CD4-positive, alpha-beta memory T cell (primary cell): ENCODE measurements at regions not wholly inside any gene's neighbourhood (a gene's known extent, or its start where the extent isn't known, plus 50 kb on each side); places are given as distances from the start of the nearest gene placed in this dataset.

ENCODE experiments used
- CTCF ChIA-PET: fragments of 350-600 bp; sonication (Branson Sonifier 250); formaldehyde crosslinking; loops from one replicate; lab custom pipeline; 2021; ENCODE audit warnings: inconsistent platforms; ENCODE audit not compliant: partially characterized antibody; lab: Charles Lee
- POLR2A ChIA-PET: fragments of 350-600 bp; sonication (Branson Sonifier 250); formaldehyde crosslinking; loops from one replicate; lab custom pipeline; 2021; ENCODE audit not compliant: partially characterized antibody; lab: Charles Lee
- DNase-seq, 5 donors: peaks; one replicate each; pipeline versions ENCODE4 v3.0.0 to v3.0.0-alpha.2; 2020 to 2022; ENCODE audit warnings: mixed read lengths in 1 of 5
- H3K27ac ChIP-seq: one replicate; pipeline ENCODE4 v1.7.0; 2013; ENCODE audit warnings: low read depth, low read length
- H3K27me3 ChIP-seq: 2 replicates; pipeline ENCODE4 v1.7.0; 2013; ENCODE audit warnings: mild to moderate bottlenecking, low read length, moderate library complexity; ENCODE audit not compliant: insufficient read depth
- H3K36me3 ChIP-seq: 2 replicates; pipeline ENCODE4 v1.7.0; 2013; ENCODE audit warnings: mild to moderate bottlenecking, low read length, moderate library complexity; ENCODE audit not compliant: insufficient read depth
- H3K4me1 ChIP-seq: 2 replicates; pipeline ENCODE4 v1.7.0; 2013; ENCODE audit warnings: mild to moderate bottlenecking, low read length, moderate library complexity; ENCODE audit not compliant: insufficient read depth
- H3K4me3 ChIP-seq, 2 donors: one replicate each; pipeline ENCODE4 v1.7.0; 2013; ENCODE audit warnings: low read length in 2 of 2, mild to moderate bottlenecking in 1 of 2
- H3K9me3 ChIP-seq, 2 donors: one replicate each; pipeline ENCODE4 v1.7.0; 2013; ENCODE audit warnings: low read length in 2 of 2, control low read depth in 1 of 2; ENCODE audit not compliant: control insufficient read depth in 1 of 2
- H3K27ac Mint-ChIP-seq, 7 donors: one replicate each; pipeline ENCODE4 v1.8.0; 2020 to 2021; ENCODE audit warnings: mixed read lengths in 7 of 7, mild to moderate bottlenecking in 6 of 7, inconsistent platforms in 3 of 7, moderate library complexity in 3 of 7
- H3K27me3 Mint-ChIP-seq, 2 donors: one replicate each; pipeline ENCODE4 v1.8.0; 2020 to 2021; ENCODE audit warnings: mixed read lengths in 2 of 2
- H3K36me3 Mint-ChIP-seq, 2 donors: one replicate each; pipeline ENCODE4 v1.8.0; 2020 to 2021; ENCODE audit warnings: mixed read lengths in 2 of 2, inconsistent platforms in 1 of 2, mild to moderate bottlenecking in 1 of 2
- H3K4me1 Mint-ChIP-seq, 4 donors: one replicate each; pipeline ENCODE4 v1.8.0; 2020 to 2021; ENCODE audit warnings: mixed read lengths in 4 of 4, mild to moderate bottlenecking in 1 of 4
- H3K4me3 Mint-ChIP-seq, 8 donors: one replicate each; pipeline ENCODE4 v1.8.0; 2020 to 2021; ENCODE audit warnings: mixed read lengths in 8 of 8, mild to moderate bottlenecking in 7 of 8, moderate library complexity in 6 of 8, inconsistent platforms in 3 of 8
- H3K9me3 Mint-ChIP-seq, 8 donors: one replicate each; pipeline ENCODE4 v1.8.0; 2020 to 2021; ENCODE audit warnings: mixed read lengths in 8 of 8, mild to moderate bottlenecking in 5 of 8, inconsistent platforms in 3 of 8, moderate library complexity in 1 of 8
- intact Hi-C: fragments of 100-400 bp; cut with micrococcal nuclease; formaldehyde crosslinking; loops from one replicate; pipeline ENCODE4 v1.15.1; 2023

- Histone ChIP-seq H3K36me3 (no peaks in the 10 kb centered on the region), H3K27me3 (no peaks in the 10 kb centered on the region), H3K4me1 (no peaks in the 10 kb centered on the region), H3K27ac (no peak overlapping the region), H3K9me3 (no peaks in the 10 kb centered on the region), H3K4me3 (no peak overlapping the region)
- H3K4me3 Mint-ChIP-seq, result no peak overlapping the region
- no peak for DNase-seq
- peaks cover 0 to 2% of the 10 kb centered on the region in 2 donors for H3K27me3 Mint-ChIP-seq
- intact Hi-C loops, result no loop called here
- ChIA-PET POLR2A (no interaction called here), CTCF (no interaction called here)
- no peaks in the 10 kb centered on the region for H3K4me1 Mint-ChIP-seq
- peaks cover under 1 to 16% (median 6%) of the 10 kb centered on the region in 8 donors for H3K9me3 Mint-ChIP-seq
- H3K36me3 Mint-ChIP-seq, result no peaks in the 10 kb centered on the region
- no peak overlapping the region for H3K27ac Mint-ChIP-seq
Observed at GRCh38 chr2:138210487-138210886, 246.2 kb downstream of the HNMT start.

- ChIA-PET POLR2A (no interaction called here), CTCF (no interaction called here)
- Histone ChIP-seq H3K4me3 (no peak overlapping the region), H3K9me3 (no peaks in the 10 kb centered on the region), H3K36me3 (no peaks in the 10 kb centered on the region), H3K27ac (no peak overlapping the region), H3K27me3 (no peaks in the 10 kb centered on the region), H3K4me1 (no peaks in the 10 kb centered on the region)
- peaks cover 0 to 13% (median 3%) of the 10 kb centered on the region in 8 donors for H3K9me3 Mint-ChIP-seq
- peaks cover 0 to 2% of the 10 kb centered on the region in 2 donors for H3K27me3 Mint-ChIP-seq
- no peak overlapping the region for H3K4me3 Mint-ChIP-seq
- no peak overlapping the region for H3K27ac Mint-ChIP-seq
- intact Hi-C loops, result no loop called here
- H3K36me3 Mint-ChIP-seq, result no peaks in the 10 kb centered on the region
- DNase-seq, result no peak
- no peaks in the 10 kb centered on the region for H3K4me1 Mint-ChIP-seq
Observed at GRCh38 chr2:138212434-138212833, 248.2 kb downstream of the HNMT start.

GRCh38 chr2:138213084-138213483 is 248.8 kb downstream of the HNMT start:
- H3K4me3 Mint-ChIP-seq, result no peak overlapping the region
- H3K9me3 Mint-ChIP-seq, result peaks cover 0 to 13% (median 3%) of the 10 kb centered on the region in 8 donors
- H3K4me3 ChIP-seq, result no peak overlapping the region
- ChIA-PET CTCF (no interaction called here), POLR2A (no interaction called here)
- peaks cover 0 to 2% of the 10 kb centered on the region in 2 donors for H3K27me3 Mint-ChIP-seq
- H3K36me3 ChIP-seq, result no peaks in the 10 kb centered on the region
- H3K36me3 Mint-ChIP-seq, result no peaks in the 10 kb centered on the region
- no peak overlapping the region for H3K27ac Mint-ChIP-seq
- DNase-seq, result no peak
- no peaks in the 10 kb centered on the region for H3K27me3 ChIP-seq
- intact Hi-C loops, result no loop called here
- H3K4me1 Mint-ChIP-seq, result no peaks in the 10 kb centered on the region
- H3K4me1 ChIP-seq, result no peaks in the 10 kb centered on the region
- no peak overlapping the region for H3K27ac ChIP-seq
- no peaks in the 10 kb centered on the region for H3K9me3 ChIP-seq

- H3K4me1 ChIP-seq, result no peaks in the 10 kb centered on the region
- H3K27ac Mint-ChIP-seq, result no peak overlapping the region
- no peak overlapping the region for H3K4me3 ChIP-seq
- DNase-seq, result no peak
- POLR2A ChIA-PET, result no interaction called here
- no peaks in the 10 kb centered on the region for H3K9me3 ChIP-seq
- intact Hi-C loops, result no loop called here
- H3K9me3 Mint-ChIP-seq, result peaks cover 0 to 13% (median 3%) of the 10 kb centered on the region in 8 donors
- no peaks in the 10 kb centered on the region for H3K36me3 Mint-ChIP-seq
- H3K27me3 ChIP-seq, result no peaks in the 10 kb centered on the region
- no peak overlapping the region for H3K27ac ChIP-seq
- CTCF ChIA-PET, result no interaction called here
- H3K36me3 ChIP-seq, result no peaks in the 10 kb centered on the region
- no peaks in the 10 kb centered on the region for H3K4me1 Mint-ChIP-seq
- peaks cover 0 to 2% of the 10 kb centered on the region in 2 donors for H3K27me3 Mint-ChIP-seq
- no peak overlapping the region for H3K4me3 Mint-ChIP-seq
Observed at GRCh38 chr2:138213624-138214023, 249.4 kb downstream of the HNMT start.

- Histone ChIP-seq H3K9me3 (no peaks in the 10 kb centered on the region), H3K4me3 (no peak overlapping the region), H3K27me3 (no peaks in the 10 kb centered on the region), H3K4me1 (no peaks in the 10 kb centered on the region), H3K27ac (no peak overlapping the region), H3K36me3 (no peaks in the 10 kb centered on the region)
- Mint-ChIP-seq H3K9me3 (peaks cover 0 to 11% (median 3%) of the 10 kb centered on the region in 8 donors), H3K4me1 (no peaks in the 10 kb centered on the region), H3K27me3 (peaks cover 0 to 2% of the 10 kb centered on the region in 2 donors), H3K36me3 (no peaks in the 10 kb centered on the region), H3K27ac (no peak overlapping the region), H3K4me3 (no peak overlapping the region)
- no peak for DNase-seq
- POLR2A ChIA-PET, result no interaction called here
- intact Hi-C loops, result no loop called here
- CTCF ChIA-PET, result no interaction called here
Observed at GRCh38 chr2:138215958-138216357, 251.7 kb downstream of the HNMT start.

GRCh38 chr2:138217975-138218374 is 253.7 kb downstream of the HNMT start:
- Histone ChIP-seq H3K4me1 (no peaks in the 10 kb centered on the region), H3K9me3 (no peaks in the 10 kb centered on the region), H3K27me3 (no peaks in the 10 kb centered on the region), H3K4me3 (no peak overlapping the region), H3K27ac (no peak overlapping the region), H3K36me3 (no peaks in the 10 kb centered on the region)
- POLR2A ChIA-PET, result no interaction called here
- CTCF ChIA-PET, result no interaction called here
- no peaks in the 10 kb centered on the region for H3K4me1 Mint-ChIP-seq
- H3K4me3 Mint-ChIP-seq, result no peak overlapping the region
- no peak overlapping the region for H3K27ac Mint-ChIP-seq
- no peaks in the 10 kb centered on the region for H3K36me3 Mint-ChIP-seq
- H3K9me3 Mint-ChIP-seq, result peaks cover 0 to 5% (median 4%) of the 10 kb centered on the region in 8 donors
- DNase-seq, result no peak
- intact Hi-C loops, result no loop called here
- H3K27me3 Mint-ChIP-seq, result no peaks in the 10 kb centered on the region

GRCh38 chr2:138218397-138218796 is 254.1 kb downstream of the HNMT start:
- no peak overlapping the region for H3K27ac Mint-ChIP-seq
- Histone ChIP-seq H3K4me1 (no peaks in the 10 kb centered on the region), H3K36me3 (no peaks in the 10 kb centered on the region), H3K27me3 (no peaks in the 10 kb centered on the region), H3K9me3 (no peaks in the 10 kb centered on the region), H3K27ac (no peak overlapping the region), H3K4me3 (no peak overlapping the region)
- no peaks in the 10 kb centered on the region for H3K36me3 Mint-ChIP-seq
- ChIA-PET CTCF (no interaction called here), POLR2A (no interaction called here)
- peaks cover 0 to 5% (median 2%) of the 10 kb centered on the region in 8 donors for H3K9me3 Mint-ChIP-seq
- intact Hi-C loops, result no loop called here
- no peaks in the 10 kb centered on the region for H3K27me3 Mint-ChIP-seq
- DNase-seq, result no peak
- H3K4me3 Mint-ChIP-seq, result no peak overlapping the region
- H3K4me1 Mint-ChIP-seq, result no peaks in the 10 kb centered on the region

GRCh38 chr2:138219961-138220360 is 255.7 kb downstream of the HNMT start:
- no peak overlapping the region for H3K4me3 Mint-ChIP-seq
- CTCF ChIA-PET, result no interaction called here
- Histone ChIP-seq H3K27me3 (no peaks in the 10 kb centered on the region), H3K4me3 (no peak overlapping the region), H3K9me3 (no peaks in the 10 kb centered on the region), H3K4me1 (no peaks in the 10 kb centered on the region), H3K27ac (no peak overlapping the region), H3K36me3 (no peaks in the 10 kb centered on the region)
- H3K27ac Mint-ChIP-seq, result no peak overlapping the region
- no peak for DNase-seq
- intact Hi-C loops, result no loop called here
- POLR2A ChIA-PET, result no interaction called here
- H3K36me3 Mint-ChIP-seq, result no peaks in the 10 kb centered on the region
- H3K4me1 Mint-ChIP-seq, result no peaks in the 10 kb centered on the region
- no peaks in the 10 kb centered on the region for H3K27me3 Mint-ChIP-seq
- peaks cover 0 to 9% (median 2%) of the 10 kb centered on the region in 8 donors for H3K9me3 Mint-ChIP-seq
